Small intestine (tissue), 7 donors: ENCODE measurements at regions not wholly inside any gene's neighbourhood (a gene's known extent, or its start where the extent isn't known, plus 50 kb on each side); places are given as distances from the start of the nearest gene placed in this dataset.
A peak's percentile ranks its signal among the peaks of the same experiment; 100 is the strongest.

Source experiments
- DNase-seq, 2 donors: peaks; one replicate each; pipeline versions ENCODE4 v3.0.0 to v3.0.0-alpha.2; 2013
- FAIRE-seq: peaks from 2 replicates; lab custom pipeline; 2012; peaks lifted over from hg19 to GRCh38; lab: Jason Lieb, UNC
- H3K27ac ChIP-seq, 3 donors: one replicate each; pipeline ENCODE4 v1.5.1; 2013; ENCODE audit warnings: low read length in 2 of 3, mild to moderate bottlenecking in 2 of 3, control low read depth in 1 of 3, inconsistent platforms in 1 of 3, low read depth in 1 of 3, moderate library complexity in 1 of 3
- H3K27me3 ChIP-seq, 3 donors: one replicate each; pipeline ENCODE4 v1.6.1; 2013; ENCODE audit warnings: low read length in 3 of 3, inconsistent platforms in 1 of 3; ENCODE audit not compliant: control insufficient read depth in 3 of 3, insufficient read depth in 3 of 3
- H3K36me3 ChIP-seq, 3 donors: one replicate each; pipeline ENCODE4 v1.6.1; 2013; ENCODE audit warnings: low read length in 3 of 3, inconsistent platforms in 1 of 3, low read depth in 1 of 3, mild to moderate bottlenecking in 1 of 3, moderate library complexity in 1 of 3; ENCODE audit not compliant: control insufficient read depth in 3 of 3, insufficient read depth in 2 of 3
- H3K4me1 ChIP-seq, 3 donors: one replicate each; pipeline ENCODE4 v1.6.1; 2013; ENCODE audit warnings: low read length in 2 of 3, inconsistent platforms in 1 of 3, low read depth in 1 of 3, mild to moderate bottlenecking in 1 of 3, moderate library complexity in 1 of 3; ENCODE audit not compliant: control insufficient read depth in 3 of 3, insufficient read depth in 2 of 3
- H3K4me3 ChIP-seq, 3 donors: one replicate each; pipeline ENCODE4 v1.5.1; 2013; ENCODE audit warnings: low read length in 3 of 3, control low read depth in 1 of 3, inconsistent platforms in 1 of 3, low read depth in 1 of 3, mild to moderate bottlenecking in 1 of 3, moderate library complexity in 1 of 3
- H3K9me3 ChIP-seq, 2 donors: one replicate each; pipeline ENCODE4 v1.6.1; 2013; ENCODE audit warnings: low read depth in 1 of 2, low read length in 1 of 2; ENCODE audit not compliant: control insufficient read depth in 2 of 2, insufficient read depth in 1 of 2
- whole genome bisulfite sequencing, 3 donors: extraction: QIAGEN DNeasy Blood & Tissue Kit; methylation state at CpG; one replicate each; pipeline ENCODE4 v1.1.7; 2013; 5-methylcytosine and 5-hydroxymethylcytosine counted together
- donor health status: healthy with polysubstance abuse.
- donor health status: control.
- donor health status: control.
- donor health status: Bipolar disorder and iron deficiency.
- donor health status: healthy.

DNA sequence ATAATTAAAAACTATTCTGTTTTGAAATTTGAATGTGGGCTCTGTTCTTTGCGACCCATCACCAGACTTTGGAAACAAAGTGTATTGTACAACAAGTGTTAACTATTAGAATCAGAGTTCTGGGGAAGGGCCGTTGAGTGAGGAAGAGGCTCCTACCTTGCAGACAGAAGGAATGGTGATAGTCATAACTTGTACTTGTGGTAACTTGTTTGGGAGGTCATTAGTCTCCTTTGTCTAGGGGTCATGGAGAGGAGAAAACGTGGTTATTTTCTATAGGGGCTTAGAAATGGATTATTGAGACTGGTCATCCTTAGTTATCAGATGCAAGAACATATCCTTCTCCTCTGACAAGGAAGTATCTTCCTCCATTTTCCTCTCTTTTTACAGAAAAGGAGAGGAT is 174.8 kb downstream of the BMP2 start:
- DNase-seq (no peak), FAIRE-seq (no peak)
- no peak overlapping the region for H3K4me3 ChIP-seq
- no peaks in the 10 kb centered on the region for H3K9me3 ChIP-seq
- WGBS, 3 donors = 63 to 72% (median 66%) methylated on average over 3 of the region's 3 CpGs
- no peaks in the 10 kb centered on the region for H3K36me3 ChIP-seq
- no peak overlapping the region for H3K27ac ChIP-seq
- no peaks in the 10 kb centered on the region for H3K27me3 ChIP-seq
- no peaks in the 10 kb centered on the region for H3K4me1 ChIP-seq

DNA sequence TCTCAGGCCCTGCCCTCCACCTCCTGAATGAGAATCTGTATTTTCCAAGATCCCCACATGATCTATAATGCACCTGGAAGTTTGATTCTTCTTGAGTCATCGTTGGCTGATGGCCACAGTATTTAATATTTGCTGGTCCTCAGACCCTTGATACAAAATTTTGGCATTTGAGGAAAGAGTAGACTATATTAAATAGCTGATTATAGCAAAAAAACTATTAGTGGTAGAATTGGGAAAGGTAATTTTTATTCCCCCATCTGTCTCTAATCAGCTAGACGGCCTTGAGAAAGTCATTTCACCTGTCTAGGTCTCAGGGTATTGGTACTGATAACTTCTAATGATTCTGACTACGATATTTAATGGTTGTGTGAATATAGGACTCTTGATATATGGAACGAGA is 176.8 kb downstream of the BMP2 start:
- 68 to 84% (median 75%) methylated on average over 4 of the region's 4 CpGs for WGBS, 3 donors
- Histone ChIP-seq H3K27me3 (no peaks in the 10 kb centered on the region), H3K4me3 (no peak overlapping the region), H3K9me3 (no peaks in the 10 kb centered on the region), H3K36me3 (no peaks in the 10 kb centered on the region), H3K4me1 (no peaks in the 10 kb centered on the region), H3K27ac (no peak overlapping the region)
- FAIRE-seq = no peak
- DNase-seq = no peak

DNA sequence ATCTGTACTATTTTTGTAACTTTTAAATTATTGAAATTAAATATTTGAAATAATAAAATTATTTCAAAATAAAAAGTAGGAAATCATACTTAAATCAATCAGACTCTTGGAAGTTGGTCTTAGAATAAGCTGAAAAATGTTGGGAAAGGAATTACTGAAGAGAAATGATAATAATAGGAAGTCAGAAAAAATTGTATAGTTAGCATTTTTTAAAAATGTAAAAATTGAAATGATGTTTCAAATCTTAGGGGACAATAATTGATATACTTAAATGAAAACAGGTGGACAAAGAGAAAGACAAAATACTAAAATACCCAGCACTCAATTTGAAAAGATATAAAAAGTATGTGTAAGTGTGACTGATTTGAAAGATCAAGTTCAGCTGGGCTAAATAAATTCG is 186.1 kb downstream of the BMP2 start:
- no peaks in the 10 kb centered on the region for H3K36me3 ChIP-seq
- no peaks in the 10 kb centered on the region for H3K27me3 ChIP-seq
- DNase-seq = no peak
- H3K4me3 ChIP-seq = no peak overlapping the region
- 34 to 55% (median 45%) methylated on average over 1 of the region's 1 CpG for WGBS, 3 donors
- H3K9me3 ChIP-seq = peaks cover 0 to 5% of the 10 kb centered on the region in 2 donors
- FAIRE-seq = no peak
- H3K4me1 ChIP-seq = no peaks in the 10 kb centered on the region
- H3K27ac ChIP-seq = no peak overlapping the region

DNA sequence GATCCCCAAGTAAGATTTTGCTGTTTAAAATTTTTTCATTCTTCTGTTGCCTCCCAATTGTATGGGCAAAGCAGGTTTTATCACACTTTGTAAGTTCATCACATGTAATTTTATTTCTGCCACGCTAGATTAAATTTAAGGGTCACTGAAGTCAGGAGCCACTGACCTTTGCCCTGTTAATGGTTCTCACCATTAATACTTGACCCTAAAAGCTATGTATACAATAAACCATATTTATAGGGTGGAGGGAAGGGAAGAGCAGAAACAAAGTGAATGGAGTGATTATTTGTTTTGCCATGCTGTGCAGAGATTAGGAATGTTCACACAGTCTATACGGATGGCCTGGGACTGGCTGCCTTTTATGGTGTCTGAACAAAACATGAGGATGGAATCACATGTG is 186.7 kb downstream of the BMP2 start:
- no peaks in the 10 kb centered on the region for H3K27me3 ChIP-seq
- no peak overlapping the region for H3K27ac ChIP-seq
- H3K4me3 ChIP-seq = no peak overlapping the region
- FAIRE-seq = no peak
- no peaks in the 10 kb centered on the region for H3K36me3 ChIP-seq
- peaks cover 0 to 5% of the 10 kb centered on the region in 2 donors for H3K9me3 ChIP-seq
- DNase-seq = peak in 1 of 2 donors; percentile 41
- WGBS, 3 donors = 18 to 50% (median 42%) methylated on average over 2 of the region's 2 CpGs
- H3K4me1 ChIP-seq = no peaks in the 10 kb centered on the region

DNA sequence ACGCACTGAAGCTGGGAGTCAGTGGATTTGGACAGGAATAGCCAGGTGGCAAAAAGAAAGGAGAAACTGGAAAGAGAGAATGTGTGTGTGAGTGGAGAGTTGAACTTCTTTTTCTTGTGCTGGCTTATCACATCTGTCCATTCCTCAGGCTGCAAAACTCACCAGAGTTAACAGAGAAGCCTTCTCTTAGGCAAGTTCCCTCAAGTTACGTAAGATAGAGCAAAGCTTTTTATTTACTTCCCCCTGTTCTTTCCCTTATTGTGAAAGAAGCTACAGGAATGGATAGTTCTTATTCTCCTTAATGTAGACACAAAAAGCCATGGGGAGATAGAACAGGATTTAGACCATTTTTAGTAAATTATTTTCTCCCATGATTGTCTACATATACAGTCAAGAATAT is 188.6 kb downstream of the BMP2 start:
- H3K4me3 ChIP-seq = no peak overlapping the region
- H3K27me3 ChIP-seq = no peaks in the 10 kb centered on the region
- FAIRE-seq = no peak
- peaks cover 0 to 4% (median 0%) of the 10 kb centered on the region in 3 donors for H3K4me1 ChIP-seq
- WGBS, 3 donors = 82 to 92% (median 88%) methylated on average over 2 of the region's 2 CpGs
- H3K9me3 ChIP-seq = peaks cover 0 to 4% of the 10 kb centered on the region in 2 donors
- H3K27ac ChIP-seq = no peak overlapping the region
- no peak for DNase-seq
- no peaks in the 10 kb centered on the region for H3K36me3 ChIP-seq

DNA sequence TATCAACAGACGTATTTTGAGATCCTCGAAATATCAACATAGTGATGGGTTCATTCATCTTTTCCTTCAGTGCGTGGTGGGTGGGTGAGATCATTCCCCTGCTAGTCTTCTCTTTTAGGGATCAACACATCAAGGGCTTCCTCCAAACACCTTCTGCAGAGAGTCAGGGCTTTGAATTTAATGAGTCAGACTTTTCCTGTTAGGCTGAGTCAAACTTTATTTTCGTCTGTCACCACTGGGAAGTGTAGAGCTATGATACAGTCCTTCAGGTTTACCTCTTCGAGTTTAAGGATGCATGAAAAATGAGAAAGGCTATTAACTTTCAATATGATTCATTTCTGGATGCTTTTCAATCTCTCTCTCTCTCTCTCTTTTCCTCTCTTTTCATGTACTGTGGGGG is 189.1 kb downstream of the BMP2 start:
- H3K9me3 ChIP-seq = no peaks in the 10 kb centered on the region

DNA sequence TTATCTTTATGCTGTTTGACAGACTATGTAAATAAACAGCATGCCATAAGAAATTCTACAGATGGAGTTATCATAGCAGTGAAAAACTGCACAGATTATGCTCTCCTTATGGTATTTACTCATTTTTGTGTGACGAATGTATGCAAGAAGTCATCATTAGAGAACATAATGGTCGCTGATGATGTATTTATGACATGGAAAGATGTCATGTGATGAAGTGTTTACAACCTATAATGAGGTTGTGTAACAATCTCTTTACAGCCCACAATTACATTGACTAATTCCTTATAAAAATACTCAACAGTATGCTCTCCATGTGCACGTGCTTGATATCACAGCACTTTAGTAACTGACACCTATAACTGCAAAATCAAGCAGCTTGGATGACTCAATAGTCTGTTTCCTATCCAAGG is 192.4 kb downstream of the BMP2 start:
- no peaks in the 10 kb centered on the region for H3K9me3 ChIP-seq
- no peaks in the 10 kb centered on the region for H3K27me3 ChIP-seq
- FAIRE-seq = no peak
- 2 to 43% (median 28%) methylated on average over 3 of the region's 3 CpGs for WGBS, 3 donors
- DNase-seq = peak; percentile 47 to 88
- no peak overlapping the region for H3K27ac ChIP-seq
- H3K36me3 ChIP-seq = no peaks in the 10 kb centered on the region
- H3K4me3 ChIP-seq = no peak overlapping the region
- H3K4me1 ChIP-seq = peaks cover 0 to 4% (median 0%) of the 10 kb centered on the region in 3 donors

More for the DNA sequence above, 189.1 kb downstream of the BMP2 start:
- Histone ChIP-seq H3K36me3 (no peaks in the 10 kb centered on the region), H3K27ac (no peak overlapping the region), H3K4me3 (no peak overlapping the region), H3K27me3 (no peaks in the 10 kb centered on the region), H3K4me1 (peaks cover 0 to 4% (median 0%) of the 10 kb centered on the region in 3 donors)
- 51 to 76% (median 64%) methylated on average over 5 of the region's 5 CpGs for WGBS, 3 donors
- FAIRE-seq (no peak), DNase-seq (no peak)

DNA sequence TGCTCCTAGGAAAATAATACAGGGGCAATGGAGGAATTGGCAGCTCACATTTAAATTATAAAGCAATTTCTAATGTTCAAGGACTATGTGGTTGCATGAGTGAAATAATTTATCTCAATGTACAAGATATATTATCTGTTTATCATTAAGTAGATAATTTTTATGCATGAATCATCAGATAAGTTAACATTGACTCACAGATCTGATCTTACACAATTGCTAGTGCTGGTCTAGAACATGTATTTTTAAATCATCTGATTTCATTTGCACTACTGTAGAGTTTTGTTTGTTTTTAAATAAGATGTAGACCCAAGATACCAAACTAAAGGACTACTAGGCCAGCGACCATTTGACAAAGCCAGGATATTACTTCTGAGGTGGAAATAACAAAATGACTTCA is 199.2 kb downstream of the BMP2 start:
- 68 to 71% (median 69%) methylated on average over 1 of the region's 1 CpG for WGBS, 3 donors
- Histone ChIP-seq H3K4me3 (no peak overlapping the region), H3K27me3 (no peaks in the 10 kb centered on the region), H3K4me1 (no peaks in the 10 kb centered on the region), H3K9me3 (no peaks in the 10 kb centered on the region), H3K27ac (no peak overlapping the region), H3K36me3 (no peaks in the 10 kb centered on the region)
- no peak for FAIRE-seq
- no peak for DNase-seq

DNA sequence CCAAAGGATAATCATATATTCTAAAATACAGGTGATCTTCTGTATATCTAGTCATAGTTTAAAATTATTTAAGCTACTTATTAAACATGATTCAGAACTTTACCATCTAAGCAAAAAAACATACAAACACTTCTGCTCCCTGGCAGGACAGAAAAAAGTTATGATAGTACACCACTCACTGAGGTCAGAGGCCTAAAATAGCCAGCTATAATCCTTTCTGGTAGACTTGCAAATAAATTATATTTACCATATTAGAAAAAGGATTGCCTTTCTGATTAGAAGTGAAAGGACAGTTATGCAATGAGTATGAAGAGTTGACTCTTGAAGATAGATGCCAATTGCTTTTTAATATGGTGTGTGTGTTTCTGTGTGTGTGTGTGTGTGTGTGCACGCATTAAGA is 207.4 kb downstream of the BMP2 start:
- DNase-seq (no peak), FAIRE-seq (no peak)
- no peaks in the 10 kb centered on the region for H3K4me1 ChIP-seq
- H3K27ac ChIP-seq = no peak overlapping the region
- no peak overlapping the region for H3K4me3 ChIP-seq
- no peaks in the 10 kb centered on the region for H3K36me3 ChIP-seq
- H3K9me3 ChIP-seq = no peaks in the 10 kb centered on the region
- WGBS, 3 donors = 79 to 92% (median 90%) methylated on average over 1 of the region's 1 CpG
- H3K27me3 ChIP-seq = no peaks in the 10 kb centered on the region
